UCSD-AML1 (cell line): ENCODE measurements at regions not wholly inside any gene's neighbourhood (a gene's known extent, or its start where the extent isn't known, plus 50 kb on each side); places are given as distances from the start of the nearest gene placed in this dataset.
"Not testable (repeated sequence)": the region's sequence is repeated elsewhere in the genome, so short reads cannot be mapped to it uniquely, and the experiment has no call there.

ENCODE experiments used
- DNase-seq: peaks from one replicate; lab custom pipeline; 2025; ENCODE audit not compliant: unreplicated experiment; lab: John Stamatoyannopoulos, UW

GRCh38 chr4:11066584-11066983, 362.1 kb downstream of the HS3ST1 start:
- DNase-seq = not testable (repeated sequence)

GRCh38 chr4:11060637-11061036, 368.1 kb downstream of the HS3ST1 start:
- DNase-seq = not testable (repeated sequence)

GRCh38 chr4:11054937-11055336, 370.4 kb upstream of the CLNK start:
- DNase-seq = not testable (repeated sequence)

- no peak for DNase-seq
These were observed 369.1 kb upstream of the CLNK start for GRCh38 chr4:11053601-11054220.

- DNase-seq = no peak
These were observed 366.6 kb upstream of the CLNK start for GRCh38 chr4:11051181-11051580.

GRCh38 chr4:11050766-11051165, 366.2 kb upstream of the CLNK start:
- no peak for DNase-seq

GRCh38 chr4:11049001-11049400, 364.4 kb upstream of the CLNK start:
- no peak for DNase-seq

- DNase-seq = no peak
These were observed 358.2 kb upstream of the CLNK start for GRCh38 chr4:11042760-11043159.

- DNase-seq = no peak
These were observed 355.1 kb upstream of the CLNK start for GRCh38 chr4:11039634-11040131.

- no peak for DNase-seq
These were observed 354.4 kb upstream of the CLNK start for GRCh38 chr4:11038926-11039325.

GRCh38 chr4:11037637-11038036, 353.1 kb upstream of the CLNK start:
- DNase-seq = no peak

- DNase-seq = no peak
These were observed 343.8 kb upstream of the CLNK start for GRCh38 chr4:11028334-11028733.

GRCh38 chr4:11021333-11021732, 336.8 kb upstream of the CLNK start:
- DNase-seq = no peak

- no peak for DNase-seq
These were observed 335.1 kb upstream of the CLNK start for GRCh38 chr4:11019451-11020240.

GRCh38 chr4:11014199-11014598, 329.6 kb upstream of the CLNK start:
- no peak for DNase-seq

- no peak for DNase-seq
These were observed 328.6 kb upstream of the CLNK start for GRCh38 chr4:11013094-11013664.

GRCh38 chr4:11011249-11011648, 326.7 kb upstream of the CLNK start:
- DNase-seq = no peak

GRCh38 chr4:11010624-11011023, 326.1 kb upstream of the CLNK start:
- DNase-seq = no peak

GRCh38 chr4:11009281-11009680, 324.7 kb upstream of the CLNK start:
- DNase-seq = no peak

- no peak for DNase-seq
These were observed 320.7 kb upstream of the CLNK start for GRCh38 chr4:11005300-11005699.

- no peak for DNase-seq
These were observed 320.2 kb upstream of the CLNK start for GRCh38 chr4:11004818-11005217.

- DNase-seq = no peak
These were observed 318.4 kb upstream of the CLNK start for GRCh38 chr4:11002961-11003360.
